ENCODE measurements at regions not wholly inside any gene's neighbourhood (a gene's known extent, or its start where the extent isn't known, plus 50 kb on each side); places are given as distances from the start of the nearest gene placed in this dataset.
"Not testable (repeated sequence)": the region's sequence is repeated elsewhere in the genome, so short reads cannot be mapped to it uniquely, and the experiment has no call there.

DNA sequence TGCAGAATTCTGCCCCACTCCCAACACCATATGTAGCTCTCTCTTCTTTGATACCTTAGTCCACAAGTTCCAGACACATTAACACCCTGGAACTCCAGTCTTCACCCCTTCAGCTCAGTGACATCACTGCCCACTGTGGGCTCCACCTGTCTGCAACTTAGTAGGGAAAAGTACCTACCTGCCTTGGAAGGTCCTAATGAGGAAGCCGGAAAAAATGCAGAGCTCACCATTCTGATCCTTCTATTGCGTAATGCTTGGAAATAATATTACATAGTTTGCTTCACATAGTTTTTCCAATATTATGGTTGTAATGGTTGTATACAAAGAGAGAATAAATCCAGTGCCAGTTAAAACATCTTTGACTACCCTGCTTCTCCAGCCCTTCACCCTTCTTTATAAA lies 738.4 kb downstream of the RNF144A start:
- Histone ChIP-seq H2AFZ (ENCODE audit: low read depth) (no peak overlapping the region), H3K4me1 (ENCODE audit: low read depth, poor library complexity, severe bottlenecking) (no peaks in the 10 kb centered on the region), H3K27ac (no peak overlapping the region), H4K20me1 (ENCODE audit: insufficient read depth) (no peaks in the 10 kb centered on the region), H3K27me3 (ENCODE audit: insufficient read depth, low read depth) (no peaks in the 10 kb centered on the region), H3K4me2 (no peak overlapping the region), H3K4me3 (IDR thresholded peaks at IDR 0.05; ENCODE audit: insufficient read depth, low read depth, low read length) (no peak overlapping the region), H3K36me3 (ENCODE audit: insufficient read depth) (no peaks in the 10 kb centered on the region), H3K79me2 (ENCODE audit: insufficient read depth, low read depth) (no peaks in the 10 kb centered on the region), H3K9ac (no peak overlapping the region)
- TF ChIP-seq, protein P1, sequence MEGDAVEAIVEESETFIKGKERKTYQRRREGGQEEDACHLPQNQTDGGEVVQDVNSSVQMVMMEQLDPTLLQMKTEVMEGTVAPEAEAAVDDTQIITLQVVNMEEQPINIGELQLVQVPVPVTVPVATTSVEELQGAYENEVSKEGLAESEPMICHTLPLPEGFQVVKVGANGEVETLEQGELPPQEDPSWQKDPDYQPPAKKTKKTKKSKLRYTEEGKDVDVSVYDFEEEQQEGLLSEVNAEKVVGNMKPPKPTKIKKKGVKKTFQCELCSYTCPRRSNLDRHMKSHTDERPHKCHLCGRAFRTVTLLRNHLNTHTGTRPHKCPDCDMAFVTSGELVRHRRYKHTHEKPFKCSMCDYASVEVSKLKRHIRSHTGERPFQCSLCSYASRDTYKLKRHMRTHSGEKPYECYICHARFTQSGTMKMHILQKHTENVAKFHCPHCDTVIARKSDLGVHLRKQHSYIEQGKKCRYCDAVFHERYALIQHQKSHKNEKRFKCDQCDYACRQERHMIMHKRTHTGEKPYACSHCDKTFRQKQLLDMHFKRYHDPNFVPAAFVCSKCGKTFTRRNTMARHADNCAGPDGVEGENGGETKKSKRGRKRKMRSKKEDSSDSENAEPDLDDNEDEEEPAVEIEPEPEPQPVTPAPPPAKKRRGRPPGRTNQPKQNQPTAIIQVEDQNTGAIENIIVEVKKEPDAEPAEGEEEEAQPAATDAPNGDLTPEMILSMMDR (conservative IDR thresholded peaks at IDR 0.05; ENCODE audit: low read depth, low read length) = no peak

DNA sequence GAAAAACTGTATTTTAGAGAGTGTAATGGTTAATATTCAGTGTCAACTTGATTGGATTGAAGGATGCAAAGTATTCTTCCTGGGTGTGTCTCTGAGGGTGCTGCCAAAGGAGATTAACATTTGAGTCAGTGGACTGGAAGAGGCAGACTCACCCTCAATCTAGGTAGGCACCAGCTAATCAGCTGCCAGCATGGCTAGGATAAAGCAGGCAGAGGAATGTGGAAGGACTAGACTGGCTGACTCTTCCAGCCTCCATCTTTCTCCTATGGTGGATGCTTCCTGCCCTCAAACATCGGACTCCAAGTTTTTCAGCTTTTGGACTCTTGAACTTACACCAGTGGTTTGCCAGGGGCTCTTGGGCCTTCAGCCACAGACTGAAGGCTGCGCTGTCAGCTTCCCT lies 740.3 kb downstream of the RNF144A start:
- H3K79me2 ChIP-seq (ENCODE audit: insufficient read depth, low read depth); H3K36me3 ChIP-seq (ENCODE audit: insufficient read depth); H2AFZ ChIP-seq (ENCODE audit: low read depth); H3K4me1 ChIP-seq (ENCODE audit: low read depth, poor library complexity, severe bottlenecking); H3K27ac ChIP-seq; H3K4me2 ChIP-seq; H3K9ac ChIP-seq; H4K20me1 ChIP-seq (ENCODE audit: insufficient read depth); H3K27me3 ChIP-seq (ENCODE audit: insufficient read depth, low read depth); H3K4me3 ChIP-seq (IDR thresholded peaks at IDR 0.05; ENCODE audit: insufficient read depth, low read depth, low read length): not testable (repeated sequence)

DNA sequence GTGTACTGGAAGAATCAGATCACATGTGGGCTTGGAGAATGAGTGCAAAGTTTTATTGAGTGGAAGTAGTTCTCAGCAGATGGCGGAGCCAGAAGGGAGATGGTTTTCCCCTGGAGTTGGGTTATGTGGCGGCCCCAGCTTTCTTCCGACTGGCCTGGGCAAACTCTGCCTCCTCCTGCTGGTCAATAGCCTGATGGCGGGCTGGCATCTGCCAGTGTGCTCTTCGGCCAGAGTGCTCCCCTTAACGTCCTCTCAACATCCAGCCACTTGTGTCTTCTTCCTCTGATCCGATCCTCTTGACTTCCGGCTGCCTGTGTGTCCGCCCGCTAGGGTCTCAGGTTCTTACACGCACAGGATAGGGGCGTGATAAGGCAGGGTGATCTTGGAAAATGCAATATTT lies 741.3 kb downstream of the RNF144A start:
- H3K27ac ChIP-seq = no peak overlapping the region

DNA sequence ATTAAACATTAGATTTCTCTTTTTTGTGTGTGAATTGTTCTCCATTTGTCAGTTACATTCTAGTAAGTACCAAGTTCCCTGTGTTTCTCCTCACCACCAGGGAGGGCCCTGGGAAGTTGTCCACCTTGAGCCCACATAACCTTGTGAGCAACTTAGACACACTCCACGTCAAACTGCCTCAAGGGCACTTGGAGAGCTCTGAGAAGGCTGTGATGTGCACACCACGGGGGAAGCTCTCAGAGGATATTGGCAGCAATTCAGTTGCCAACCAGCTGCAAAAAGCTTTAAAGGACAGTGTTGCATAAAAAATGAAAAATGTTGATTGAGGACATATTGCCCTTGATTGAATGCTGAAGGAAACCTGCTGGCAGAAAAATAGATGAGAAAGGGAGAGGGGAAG lies 743.6 kb downstream of the RNF144A start:
- Histone ChIP-seq H3K4me3 (IDR thresholded peaks at IDR 0.05; ENCODE audit: insufficient read depth, low read depth, low read length) (no peak overlapping the region), H3K27me3 (ENCODE audit: insufficient read depth, low read depth) (no peaks in the 10 kb centered on the region), H3K4me2 (no peak overlapping the region), H3K79me2 (ENCODE audit: insufficient read depth, low read depth) (no peaks in the 10 kb centered on the region), H3K27ac (no peak overlapping the region), H4K20me1 (ENCODE audit: insufficient read depth) (no peaks in the 10 kb centered on the region), H3K36me3 (ENCODE audit: insufficient read depth) (no peaks in the 10 kb centered on the region), H3K9ac (no peak overlapping the region), H3K4me1 (ENCODE audit: low read depth, poor library complexity, severe bottlenecking) (peaks cover 19% of the 10 kb centered on the region), H2AFZ (ENCODE audit: low read depth) (no peak overlapping the region)
- TF ChIP-seq, protein P1 (conservative IDR thresholded peaks at IDR 0.05; ENCODE audit: low read depth, low read length) = no peak

More for the DNA sequence above, 741.3 kb downstream of the RNF144A start:
- TF ChIP-seq, protein P1 (conservative IDR thresholded peaks at IDR 0.05; ENCODE audit: low read depth, low read length) = no peak
- no peaks in the 10 kb centered on the region for H3K27me3 ChIP-seq (ENCODE audit: insufficient read depth, low read depth)
- no peaks in the 10 kb centered on the region for H4K20me1 ChIP-seq (ENCODE audit: insufficient read depth)
- H3K4me2 ChIP-seq = no peak overlapping the region
- no peak overlapping the region for H2AFZ ChIP-seq (ENCODE audit: low read depth)
- H3K36me3 ChIP-seq (ENCODE audit: insufficient read depth) = no peaks in the 10 kb centered on the region
- no peaks in the 10 kb centered on the region for H3K79me2 ChIP-seq (ENCODE audit: insufficient read depth, low read depth)
- no peaks in the 10 kb centered on the region for H3K4me1 ChIP-seq (ENCODE audit: low read depth, poor library complexity, severe bottlenecking)
- no peak overlapping the region for H3K4me3 ChIP-seq (IDR thresholded peaks at IDR 0.05; ENCODE audit: insufficient read depth, low read depth, low read length)
- no peak overlapping the region for H3K9ac ChIP-seq

DNA sequence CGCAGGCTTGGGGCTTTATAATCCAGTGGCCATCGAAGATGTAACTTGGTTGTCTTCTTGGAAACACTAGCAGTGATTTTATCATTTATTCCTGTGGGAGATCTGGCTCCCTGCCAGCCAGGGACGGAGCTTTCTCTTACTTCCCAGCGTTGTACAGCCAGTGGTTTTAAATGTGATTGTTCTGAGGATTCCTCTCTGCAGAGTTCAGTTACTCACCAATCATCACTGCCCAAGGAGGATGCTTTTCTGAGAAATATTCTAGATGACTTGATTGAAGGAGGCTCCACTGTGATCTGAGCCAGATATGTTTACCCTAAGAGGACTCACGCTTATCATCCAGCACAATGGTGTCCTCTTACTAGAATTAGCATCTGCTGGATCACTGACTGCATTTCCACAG lies 744.3 kb downstream of the RNF144A start:
- H3K27ac ChIP-seq = no peak overlapping the region
- H2AFZ ChIP-seq (ENCODE audit: low read depth) = no peak overlapping the region
- H3K36me3 ChIP-seq (ENCODE audit: insufficient read depth) = no peaks in the 10 kb centered on the region
- H3K9ac ChIP-seq = no peak overlapping the region
- H4K20me1 ChIP-seq (ENCODE audit: insufficient read depth) = no peaks in the 10 kb centered on the region
- no peaks in the 10 kb centered on the region for H3K27me3 ChIP-seq (ENCODE audit: insufficient read depth, low read depth)
- H3K4me2 ChIP-seq = no peak overlapping the region
- TF ChIP-seq, protein P1 (conservative IDR thresholded peaks at IDR 0.05; ENCODE audit: low read depth, low read length) = no peak
- H3K4me3 ChIP-seq (IDR thresholded peaks at IDR 0.05; ENCODE audit: insufficient read depth, low read depth, low read length) = no peak overlapping the region
- peaks cover 24% of the 10 kb centered on the region for H3K4me1 ChIP-seq (ENCODE audit: low read depth, poor library complexity, severe bottlenecking)
- no peaks in the 10 kb centered on the region for H3K79me2 ChIP-seq (ENCODE audit: insufficient read depth, low read depth)

Data from KMS-11 (cell line).